B cell (primary cell): ENCODE measurements at regions not wholly inside any gene's neighbourhood (a gene's known extent, or its start where the extent isn't known, plus 50 kb on each side); places are given as distances from the start of the nearest gene placed in this dataset.

Source experiments
- ATAC-seq: fragments of 200-7000 bp; cut with Tn5 transposase; one replicate; pipeline ENCODE4 v1.10.0; 2021; ENCODE audit warnings: low read depth, mild to moderate bottlenecking, moderate number of reproducible peaks, moderate library complexity
- CTCF ChIA-PET: fragments of 350-600 bp; sonication (Branson Sonifier 250); formaldehyde crosslinking; loops from one replicate; lab custom pipeline; 2021; ENCODE audit warnings: antibody characterized with exemption, inconsistent platforms; lab: Charles Lee
- POLR2A ChIA-PET: fragments of 350-600 bp; sonication (Branson Sonifier 250); formaldehyde crosslinking; loops from one replicate; lab custom pipeline; 2021; ENCODE audit warnings: antibody characterized with exemption; lab: Charles Lee
- DNase-seq: peaks from one replicate; pipeline ENCODE4 v3.0.0; 2013
- H2AFZ ChIP-seq: 2 replicates; pipeline ENCODE4 v1.6.1; 2012; ENCODE audit warnings: mild to moderate bottlenecking, low read depth, low read length; ENCODE audit not compliant: insufficient read depth, poor library complexity, severe bottlenecking
- H3K27ac ChIP-seq, 2 donors: 1 replicate in 1 of 2; 2 replicates in 1 of 2; pipeline ENCODE4 v1.5.1; 2012 to 2013; ENCODE audit warnings: low read length in 2 of 2, mild to moderate bottlenecking in 2 of 2, moderate library complexity in 1 of 2
- H3K27me3 ChIP-seq, 4 experiments: fragments of 200-600 bp in 1 of 4; sonication (generic) in 1 of 4; replicated peaks in 1 of 4; 1 replicate in 2 of 4; 2 replicates in 2 of 4; pipeline versions ENCODE4 v1.6.1 to v1.7.0; 2013 to 2016; ENCODE audit warnings: low read length in 3 of 4, mild to moderate bottlenecking in 2 of 4, mixed read lengths in 1 of 4, moderate library complexity in 1 of 4; ENCODE audit not compliant: insufficient read depth in 4 of 4, control insufficient read depth in 3 of 4; ENCODE audit errors: control extremely low read depth in 1 of 4
- H3K36me3 ChIP-seq, 2 experiments: replicated peaks in 1 of 2; 1 replicate in 1 of 2; 2 replicates in 1 of 2; pipeline versions ENCODE4 v1.6.1 to v1.7.1; 2013; ENCODE audit warnings: low read length in 1 of 2; ENCODE audit not compliant: insufficient read depth in 2 of 2, control insufficient read depth in 1 of 2; ENCODE audit errors: control extremely low read depth in 1 of 2, extremely low read depth in 1 of 2
- H3K4me1 ChIP-seq, 2 donors: fragments of 200-600 bp in 1 of 2; sonication (generic) in 1 of 2; 1 replicate in 1 of 2; 2 replicates in 1 of 2; pipeline versions ENCODE4 v1.5.1 to v1.6.1; 2013 to 2017; ENCODE audit warnings: low read length in 2 of 2; ENCODE audit not compliant: control insufficient read depth in 2 of 2, insufficient read depth in 2 of 2
- H3K4me2 ChIP-seq: replicated peaks from 2 replicates; pipeline ENCODE3; 2012; ENCODE audit warnings: mild to moderate bottlenecking, low read depth, low read length; ENCODE audit not compliant: poor library complexity, severe bottlenecking
- H3K4me3 ChIP-seq, 5 experiments: fragments of 200-600 bp in 1 of 5; sonication (generic) in 1 of 5; 1 replicate in 3 of 5; 2 replicates in 2 of 5; pipeline versions ENCODE4 v1.5.1 to v1.7.0; 2011 to 2016; ENCODE audit warnings: low read length in 4 of 5, mild to moderate bottlenecking in 4 of 5, low read depth in 2 of 5, control low read depth in 1 of 5, moderate library complexity in 1 of 5; ENCODE audit not compliant: insufficient read depth in 1 of 5; ENCODE audit errors: control extremely low read depth in 1 of 5, extremely low read depth in 1 of 5
- H3K79me2 ChIP-seq: fragments of 200-600 bp; sonication (generic); one replicate; pipeline ENCODE4 v1.6.0; 2016; ENCODE audit warnings: low read length; ENCODE audit not compliant: control insufficient read depth, insufficient read depth
- H3K9ac ChIP-seq: fragments of 200-600 bp; sonication (generic); 2 replicates; pipeline ENCODE4 v1.6.1; 2017; ENCODE audit warnings: mild to moderate bottlenecking, low read length, moderate library complexity
- H3K9me3 ChIP-seq, 3 donors: one replicate each; pipeline versions ENCODE4 v1.6.1 to v1.7.1; 2013; ENCODE audit warnings: low read length in 2 of 3; ENCODE audit not compliant: control insufficient read depth in 2 of 3, insufficient read depth in 1 of 3; ENCODE audit errors: control extremely low read depth in 1 of 3
- H4K20me1 ChIP-seq: 2 replicates; pipeline ENCODE4 v1.6.0; 2012; ENCODE audit warnings: mild to moderate bottlenecking, low read length; ENCODE audit not compliant: insufficient read depth, control insufficient read depth, poor library complexity, severe bottlenecking
- H3K27ac Mint-ChIP-seq: one replicate; pipeline ENCODE4 v1.8.0; 2021; ENCODE audit warnings: mixed read lengths
- H3K27me3 Mint-ChIP-seq: one replicate; pipeline ENCODE4 v1.8.0; 2021; ENCODE audit warnings: mixed read lengths
- H3K4me1 Mint-ChIP-seq: one replicate; pipeline ENCODE4 v1.8.0; 2021; ENCODE audit warnings: mixed read lengths
- H3K4me3 Mint-ChIP-seq: one replicate; pipeline ENCODE4 v1.8.0; 2021; ENCODE audit warnings: mixed read lengths
- H3K9me3 Mint-ChIP-seq: one replicate; pipeline ENCODE4 v1.8.0; 2022; ENCODE audit warnings: mixed read lengths; ENCODE audit not compliant: insufficient read depth
- CTCF ChIP-seq: fragments of 200-600 bp; IDR thresholded peaks from one replicate; pipeline ENCODE4 v1.8.0; 2022; ENCODE audit warnings: antibody characterized with exemption, mild to moderate bottlenecking
- EZH2 ChIP-seq: IDR thresholded peaks from 2 replicates; pipeline ENCODE4 v1.6.1; 2012; ENCODE audit warnings: borderline replicate concordance, low read depth, mild to moderate bottlenecking, moderate library complexity, low read length; ENCODE audit not compliant: insufficient read depth, poor library complexity, severe bottlenecking
- WGBS: methylation state at CpG from one replicate; pipeline ENCODE4 v1.1.5; 2013; ENCODE audit warnings: missing lambda C conversion rate; ENCODE audit not compliant: insufficient coverage; 5-methylcytosine and 5-hydroxymethylcytosine counted together
- intact Hi-C: fragments of 100-400 bp; cut with micrococcal nuclease; formaldehyde crosslinking; loops from one replicate; pipeline ENCODE4 v1.10.0; 2022

GRCh38 chr16:16917191-16917785 is 538.3 kb downstream of the NPIPA7 start:
- Histone ChIP-seq H3K4me2 (no peak overlapping the region), H3K9ac (no peak overlapping the region), H3K79me2 (no peaks in the 10 kb centered on the region), H4K20me1 (no peaks in the 10 kb centered on the region), H3K36me3 (no peaks in the 10 kb centered on the region), H3K4me3 (no peak overlapping the region), H3K9me3 (no peaks in the 10 kb centered on the region), H2AFZ (no peak overlapping the region), H3K27me3 (peaks cover 0 to 14% (median 3%) of the 10 kb centered on the region in 4 experiments), H3K4me1 (no peaks in the 10 kb centered on the region), H3K27ac (no peak overlapping the region)
- H3K27me3 Mint-ChIP-seq = peaks cover 15% of the 10 kb centered on the region
- ATAC-seq = no peak
- ChIA-PET POLR2A (no interaction called here), CTCF (no interaction called here)
- no peak overlapping the region for H3K27ac Mint-ChIP-seq
- TF ChIP-seq EZH2 = no peak
- TF ChIP-seq CTCF = no peak
- no peaks in the 10 kb centered on the region for H3K4me1 Mint-ChIP-seq
- intact Hi-C loops = no loop called here
- DNase-seq = no peak
- no peak overlapping the region for H3K4me3 Mint-ChIP-seq
- 64% methylated on average over 10 of the region's 10 CpGs for whole genome bisulfite sequencing
- peaks cover 1% of the 10 kb centered on the region for H3K9me3 Mint-ChIP-seq

GRCh38 chr16:16923479-16923878 is 544.5 kb downstream of the NPIPA7 start:
- Mint-ChIP-seq H3K4me1 (no peaks in the 10 kb centered on the region), H3K9me3 (no peaks in the 10 kb centered on the region), H3K27ac (no peak overlapping the region), H3K4me3 (no peak overlapping the region), H3K27me3 (peaks cover 17% of the 10 kb centered on the region)
- Histone ChIP-seq H4K20me1 (no peaks in the 10 kb centered on the region), H3K9ac (no peak overlapping the region), H3K4me3 (no peak overlapping the region), H3K36me3 (no peaks in the 10 kb centered on the region), H2AFZ (no peak overlapping the region), H3K4me1 (no peaks in the 10 kb centered on the region), H3K9me3 (peaks cover 0 to 4% (median 3%) of the 10 kb centered on the region in 3 donors), H3K27me3 (peaks cover 0 to 3% (median 1%) of the 10 kb centered on the region in 4 experiments), H3K79me2 (no peaks in the 10 kb centered on the region), H3K27ac (no peak overlapping the region), H3K4me2 (no peak overlapping the region)
- intact Hi-C loops = no loop called here
- ChIA-PET POLR2A (no interaction called here), CTCF (no interaction called here)
- no peak for TF ChIP-seq EZH2
- TF ChIP-seq CTCF = no peak
- no peak for DNase-seq
- ATAC-seq = no peak
